ENCODE measurements at regions not wholly inside any gene's neighbourhood (a gene's known extent, or its start where the extent isn't known, plus 50 kb on each side); places are given as distances from the start of the nearest gene placed in this dataset.

DNA sequence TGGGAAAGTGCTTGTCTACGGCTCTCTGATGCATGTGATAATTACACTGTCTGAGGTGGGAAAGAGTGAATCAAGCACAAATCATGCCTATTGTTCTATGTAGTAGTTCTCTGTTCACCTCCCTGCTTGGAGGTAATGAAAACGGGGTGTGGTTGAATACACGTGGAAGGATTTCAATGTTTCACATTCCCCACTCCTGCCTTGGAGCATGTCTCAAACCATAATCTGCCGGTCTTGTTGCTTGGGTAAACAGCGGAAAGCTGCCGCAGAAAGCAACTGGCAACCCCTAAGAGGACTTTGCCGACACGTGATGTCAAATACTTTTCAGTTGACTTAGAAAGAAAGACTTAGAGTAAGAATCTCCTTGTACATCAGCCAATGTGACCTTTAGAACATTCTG, 63.5 kb upstream of the MOCS2 start:
- H3K4me1 ChIP-seq (ENCODE audit: insufficient read depth, low read length, severe bottlenecking) = no peaks in the 10 kb centered on the region
- H3K79me2 ChIP-seq (ENCODE audit: insufficient read depth, low read length) = no peaks in the 10 kb centered on the region
- no peaks in the 10 kb centered on the region for H3K9me2 ChIP-seq (ENCODE audit: low read depth, low read length)

DNA sequence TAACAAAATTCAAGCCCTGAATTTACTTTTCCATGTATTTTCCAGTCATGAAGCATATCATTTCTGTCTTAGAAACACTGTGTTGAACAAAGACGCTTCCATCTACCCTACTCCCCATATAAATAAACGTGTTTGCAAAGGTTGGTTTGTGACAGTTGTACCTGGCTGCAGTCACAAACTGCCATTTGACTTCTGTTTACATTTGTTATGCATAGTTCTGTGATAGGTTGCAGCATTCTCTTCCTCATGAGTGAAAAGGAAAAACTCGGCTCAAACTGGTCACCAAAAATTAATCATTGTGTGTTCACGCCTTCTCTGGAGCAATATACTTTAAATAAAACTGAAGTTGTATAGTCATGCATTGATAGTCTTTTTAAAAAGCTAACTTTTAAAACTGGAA, 69.3 kb upstream of the MOCS2 start:
- no peaks in the 10 kb centered on the region for H3K27me3 ChIP-seq (ENCODE audit: insufficient read depth, low read length)
- no peaks in the 10 kb centered on the region for H3K4me1 ChIP-seq (ENCODE audit: insufficient read depth, low read length, severe bottlenecking)
- no peak overlapping the region for H3K4me3 ChIP-seq (ENCODE audit: low read depth, low read length, poor library complexity, severe bottlenecking)
- no peaks in the 10 kb centered on the region for H3K79me2 ChIP-seq (ENCODE audit: insufficient read depth, low read length)
- H3K27ac ChIP-seq (ENCODE audit: low read depth, low read length, poor library complexity, severe bottlenecking) = no peak overlapping the region
- H3K9ac ChIP-seq (ENCODE audit: low read length) = no peak overlapping the region
- H4K20me1 ChIP-seq (ENCODE audit: insufficient read depth, low read length) = no peaks in the 10 kb centered on the region
- H3F3A ChIP-seq (ENCODE audit: insufficient read depth, low read length) = no peaks in the 10 kb centered on the region
- H2AFZ ChIP-seq (ENCODE audit: low read length) = no peak overlapping the region
- H3K4me2 ChIP-seq (ENCODE audit: low read length) = no peak overlapping the region
- no peak for TF ChIP-seq CTCF (IDR thresholded peaks at IDR 0.05; ENCODE audit: low read length)
- TF ChIP-seq EZH2 (IDR thresholded peaks at IDR 0.05; ENCODE audit: borderline replicate concordance, low read length) = no peak
- H3K9me2 ChIP-seq (ENCODE audit: low read depth, low read length) = no peaks in the 10 kb centered on the region
- H3K9me3 ChIP-seq (ENCODE audit: low read length) = no peaks in the 10 kb centered on the region; the same call in 1 of the 2 replicates
- H3K36me3 ChIP-seq (ENCODE audit: insufficient read depth, low read length) = no peaks in the 10 kb centered on the region

More for the DNA sequence above, 63.5 kb upstream of the MOCS2 start:
- Histone ChIP-seq H4K20me1 (ENCODE audit: insufficient read depth, low read length) (no peaks in the 10 kb centered on the region), H3K4me3 (ENCODE audit: low read depth, low read length, poor library complexity, severe bottlenecking) (no peak overlapping the region), H3K36me3 (ENCODE audit: insufficient read depth, low read length) (no peaks in the 10 kb centered on the region), H3F3A (ENCODE audit: insufficient read depth, low read length) (no peaks in the 10 kb centered on the region), H2AFZ (ENCODE audit: low read length) (no peak overlapping the region), H3K9me3 (ENCODE audit: low read length) (no peaks in the 10 kb centered on the region; the same call in 1 of the 2 replicates), H3K9ac (ENCODE audit: low read length) (no peak overlapping the region), H3K27me3 (ENCODE audit: insufficient read depth, low read length) (no peaks in the 10 kb centered on the region), H3K4me2 (ENCODE audit: low read length) (no peak overlapping the region), H3K27ac (ENCODE audit: low read depth, low read length, poor library complexity, severe bottlenecking) (no peak overlapping the region)
- no peak for TF ChIP-seq EZH2 (IDR thresholded peaks at IDR 0.05; ENCODE audit: borderline replicate concordance, low read length)
- no peak for TF ChIP-seq CTCF (IDR thresholded peaks at IDR 0.05; ENCODE audit: low read length)

DNA sequence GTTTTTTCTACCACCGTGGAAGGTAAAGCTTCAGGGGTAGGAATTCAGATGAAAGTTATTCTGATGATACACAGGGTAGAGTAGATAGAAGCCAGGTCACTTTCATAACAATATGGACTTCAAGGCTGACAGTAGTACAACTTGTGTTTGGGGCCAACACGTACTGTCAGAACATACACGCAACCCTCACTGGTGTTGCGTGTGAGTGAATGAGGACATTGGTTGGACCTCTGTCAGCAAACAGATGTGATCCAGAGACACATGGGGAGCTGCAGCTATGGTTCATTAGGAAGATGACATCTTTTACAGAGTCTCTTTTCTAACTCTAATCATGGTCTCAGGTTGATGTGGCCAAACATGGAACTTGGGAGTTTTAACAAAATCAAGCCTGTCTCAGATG, 70.1 kb upstream of the MOCS2 start:
- H3K4me1 ChIP-seq (ENCODE audit: insufficient read depth, low read length, severe bottlenecking) = no peaks in the 10 kb centered on the region
- H3K36me3 ChIP-seq (ENCODE audit: insufficient read depth, low read length) = no peaks in the 10 kb centered on the region
- no peaks in the 10 kb centered on the region for H3K9me2 ChIP-seq (ENCODE audit: low read depth, low read length)
- H3K9ac ChIP-seq (ENCODE audit: low read length) = no peak overlapping the region
- no peaks in the 10 kb centered on the region for H4K20me1 ChIP-seq (ENCODE audit: insufficient read depth, low read length)
- no peak overlapping the region for H2AFZ ChIP-seq (ENCODE audit: low read length)
- no peak overlapping the region for H3K4me3 ChIP-seq (ENCODE audit: low read depth, low read length, poor library complexity, severe bottlenecking)
- H3K4me2 ChIP-seq (ENCODE audit: low read length) = no peak overlapping the region
- H3K27me3 ChIP-seq (ENCODE audit: insufficient read depth, low read length) = no peaks in the 10 kb centered on the region
- TF ChIP-seq EZH2 (IDR thresholded peaks at IDR 0.05; ENCODE audit: borderline replicate concordance, low read length) (no peak), CTCF (IDR thresholded peaks at IDR 0.05; ENCODE audit: low read length) (no peak)
- no peaks in the 10 kb centered on the region for H3K79me2 ChIP-seq (ENCODE audit: insufficient read depth, low read length)
- H3F3A ChIP-seq (ENCODE audit: insufficient read depth, low read length) = no peaks in the 10 kb centered on the region
- H3K27ac ChIP-seq (ENCODE audit: low read depth, low read length, poor library complexity, severe bottlenecking) = no peak overlapping the region
- no peaks in the 10 kb centered on the region; the same call in 1 of the 2 replicates for H3K9me3 ChIP-seq (ENCODE audit: low read length)
